SK-N-SH (cell line): ENCODE measurements at regions not wholly inside any gene's neighbourhood (a gene's known extent, or its start where the extent isn't known, plus 50 kb on each side); places are given as distances from the start of the nearest gene placed in this dataset.

Source experiments
- CTCF ChIA-PET: fragments of 300-600, 350-600 bp; formaldehyde crosslinking; extraction: SDS; loops from one replicate; lab custom pipeline; 2021; lab: Yijun Ruan, JAX
- POLR2A ChIA-PET: fragments of 350-600 bp; sonication (Branson Sonifier 250); formaldehyde crosslinking; extraction: SDS; loops from one replicate; lab custom pipeline; 2020; ENCODE audit warnings: antibody characterized with exemption, inconsistent platforms; lab: Yijun Ruan, JAX
- DNase-seq: peaks from one replicate; pipeline ENCODE4 v3.0.0; 2012
- H2AFZ ChIP-seq: fragments of 200-600 bp; sonication (generic); 2 replicates; pipeline ENCODE4 v1.8.1; 2016; ENCODE audit warnings: antibody characterized with exemption, mild to moderate bottlenecking, low read depth
- H3F3A ChIP-seq: fragments of 200-600 bp; sonication (generic); replicated peaks from 2 replicates; pipeline ENCODE3; 2016; ENCODE audit warnings: antibody characterized with exemption, mild to moderate bottlenecking; ENCODE audit not compliant: insufficient read depth
- H3K27ac ChIP-seq, 2 experiments: fragments of 200-500 bp in 1 of 2; fragments of 200-600 bp in 1 of 2; sonication (Bioruptor generic) in 1 of 2; sonication (generic), shearing (Covaris generic) in 1 of 2; 2 replicates each; pipeline versions ENCODE4 v1.5.1 to v1.6.1; 2014 to 2016; ENCODE audit warnings: low read depth in 2 of 2, inconsistent platforms in 1 of 2, low read length in 1 of 2, mild to moderate bottlenecking in 1 of 2, mixed read lengths in 1 of 2
- H3K27me3 ChIP-seq: fragments of 200-600 bp; sonication (generic), shearing (Covaris generic); 2 replicates; pipeline ENCODE4 v1.6.1; 2016; ENCODE audit warnings: mixed run types; ENCODE audit not compliant: insufficient read depth
- H3K36me3 ChIP-seq, 2 experiments: fragments of 200-500 bp in 1 of 2; fragments of 200-600 bp in 1 of 2; sonication (Bioruptor generic) in 1 of 2; sonication (generic) in 1 of 2; replicated peaks in 1 of 2; 2 replicates each; pipeline versions ENCODE3 to v1.5.1; 2014 to 2016; ENCODE audit warnings: low read length in 1 of 2, mild to moderate bottlenecking in 1 of 2; ENCODE audit not compliant: insufficient read depth in 2 of 2, control insufficient read depth in 1 of 2
- H3K4me1 ChIP-seq, 2 experiments: fragments of 200-500 bp in 1 of 2; fragments of 200-600 bp in 1 of 2; sonication (Bioruptor generic) in 1 of 2; sonication (generic), shearing (Covaris generic) in 1 of 2; 2 replicates each; pipeline versions ENCODE4 v1.5.1 to v1.6.1; 2014 to 2016; ENCODE audit warnings: low read depth in 1 of 2, low read length in 1 of 2, mixed run types in 1 of 2; ENCODE audit not compliant: insufficient read depth in 2 of 2, control insufficient read depth in 1 of 2
- H3K4me2 ChIP-seq: fragments of 200-600 bp; sonication (generic), shearing (Covaris generic); 2 replicates; pipeline ENCODE4 v1.6.1; 2017; ENCODE audit warnings: mixed run types
- H3K4me3 ChIP-seq, 2 experiments: fragments of 200-500 bp in 1 of 2; fragments of 200-600 bp in 1 of 2; sonication (Bioruptor generic) in 1 of 2; sonication (generic), shearing (Covaris generic) in 1 of 2; 2 replicates each; pipeline versions ENCODE4 v1.5.1 to v1.8.1; 2014 to 2016; ENCODE audit warnings: low read depth in 2 of 2, inconsistent platforms in 1 of 2, low read length in 1 of 2, mild to moderate bottlenecking in 1 of 2, mixed read lengths in 1 of 2, moderate library complexity in 1 of 2
- H3K79me2 ChIP-seq: fragments of 200-600 bp; sonication (generic); 2 replicates; pipeline ENCODE4 v1.8.1; 2017; ENCODE audit warnings: mild to moderate bottlenecking; ENCODE audit not compliant: insufficient read depth
- H3K9ac ChIP-seq: fragments of 200-600 bp; sonication (generic); 2 replicates; pipeline ENCODE4 v1.6.1; 2017; ENCODE audit warnings: mixed run types
- H3K9me2 ChIP-seq: fragments of 200-600 bp; sonication (generic); 2 replicates; pipeline ENCODE4 v1.6.1; 2017; ENCODE audit warnings: mixed run types
- H3K9me3 ChIP-seq: fragments of 200-600 bp; sonication (generic); 2 replicates; pipeline ENCODE4 v1.6.1; 2017; ENCODE audit warnings: mixed run types, mild to moderate bottlenecking, moderate library complexity
- H4K20me1 ChIP-seq: fragments of 200-600 bp; sonication (generic); 2 replicates; pipeline ENCODE4 v1.6.1; 2017; ENCODE audit warnings: mild to moderate bottlenecking, mixed run types; ENCODE audit not compliant: insufficient read depth
- CHD2 ChIP-seq: fragments of 150-350 bp; IDR thresholded peaks from 2 replicates; pipeline ENCODE4 v1.6.1; 2018; ENCODE audit warnings: low read length; ENCODE audit not compliant: partially characterized antibody
- EP300 ChIP-seq, 2 experiments: IDR thresholded peaks; 2 replicates each; pipeline versions ENCODE4 v1.4.0 to v1.6.1; 2012; ENCODE audit warnings: borderline replicate concordance in 1 of 2, low read depth in 1 of 2, low read length in 1 of 2
- EZH2phosphoT487 ChIP-seq: fragments of 200-600 bp; sonication (generic); IDR thresholded peaks from 2 replicates; pipeline ENCODE4 v1.6.1; 2017; ENCODE audit warnings: low read depth, mixed run types, mild to moderate bottlenecking, antibody characterized with exemption, moderate library complexity, borderline replicate concordance
- FOXJ3 ChIP-seq: sonication (generic); formaldehyde crosslinking; IDR thresholded peaks from 2 replicates; pipeline ENCODE4 v1.5.1; 2020; ENCODE audit warnings: mild to moderate bottlenecking, missing genetic modification reagents
- GABPA ChIP-seq: IDR thresholded peaks from 2 replicates; pipeline ENCODE4 v1.4.0; 2012; ENCODE audit warnings: low read depth, mild to moderate bottlenecking
- GATA2 ChIP-seq: sonication (generic); formaldehyde crosslinking; IDR thresholded peaks from 2 replicates; pipeline ENCODE4 v1.5.0; 2020; ENCODE audit warnings: mild to moderate bottlenecking, missing genetic modification reagents
- IRF3 ChIP-seq: fragments of 150-350 bp; IDR thresholded peaks from 2 replicates; pipeline ENCODE4 v1.6.1; 2016; ENCODE audit warnings: mild to moderate bottlenecking, low read depth, low read length
- MAX ChIP-seq: IDR thresholded peaks from 2 replicates; pipeline ENCODE4 v1.4.0; 2012; ENCODE audit warnings: low read depth
- MEF2A ChIP-seq: IDR thresholded peaks from 2 replicates; pipeline ENCODE4 v1.4.0; 2012; ENCODE audit warnings: low read depth, borderline replicate concordance
- MXI1 ChIP-seq: IDR thresholded peaks from 2 replicates; pipeline ENCODE4 v1.6.1; 2012; ENCODE audit warnings: mild to moderate bottlenecking, low read depth, low read length, improper control_type of control experiment
- NRF1 ChIP-seq: IDR thresholded peaks from 2 replicates; pipeline ENCODE4 v1.6.1; 2012; ENCODE audit warnings: low read depth, mild to moderate bottlenecking, low read length
- POLR2AphosphoS5 ChIP-seq: IDR thresholded peaks from 2 replicates; pipeline ENCODE4 v1.6.1; 2012; ENCODE audit warnings: low read depth, low read length
- RFX5 ChIP-seq: IDR thresholded peaks from 2 replicates; pipeline ENCODE4 v1.6.1; 2012; ENCODE audit warnings: mild to moderate bottlenecking, improper control_type of control experiment, low read length
- SIN3A ChIP-seq: IDR thresholded peaks from 2 replicates; pipeline ENCODE4 v1.6.1; 2012; ENCODE audit warnings: low read depth, mild to moderate bottlenecking, low read length, moderate library complexity, borderline replicate concordance
- SMC3 ChIP-seq: IDR thresholded peaks from 2 replicates; pipeline ENCODE4 v1.6.1; 2012; ENCODE audit warnings: low read depth, low read length, improper control_type of control experiment
- TAF1 ChIP-seq: IDR thresholded peaks from 2 replicates; pipeline ENCODE4 v1.6.1; 2012; ENCODE audit warnings: low read depth, mild to moderate bottlenecking, low read length, moderate library complexity, borderline replicate concordance
- USF1 ChIP-seq: IDR thresholded peaks from 2 replicates; pipeline ENCODE4 v1.4.0; 2012; ENCODE audit warnings: low read depth, borderline replicate concordance
- USF2 ChIP-seq: fragments of 150-350 bp; IDR thresholded peaks from 2 replicates; pipeline ENCODE4 v1.6.1; 2017; ENCODE audit warnings: antibody characterized with exemption, low read length, low read depth, borderline replicate concordance
- WGBS: methylation state at CpG from one replicate; pipeline ENCODE4 v1.1.6; 2017; ENCODE audit warnings: low lambda C conversion rate; 5-methylcytosine and 5-hydroxymethylcytosine counted together
- TF ChIP-seq, protein P1 (sequence below): IDR thresholded peaks from 2 replicates; pipeline ENCODE4 v1.6.1; 2012; ENCODE audit warnings: mild to moderate bottlenecking, low read depth, low read length, moderate library complexity
- TF ChIP-seq, protein P2 (sequence below): fragments of 200-600 bp; sonication (generic); IDR thresholded peaks from 2 replicates; pipeline ENCODE4 v1.6.1; 2017; ENCODE audit warnings: antibody characterized with exemption, mild to moderate bottlenecking, moderate library complexity

DNA sequence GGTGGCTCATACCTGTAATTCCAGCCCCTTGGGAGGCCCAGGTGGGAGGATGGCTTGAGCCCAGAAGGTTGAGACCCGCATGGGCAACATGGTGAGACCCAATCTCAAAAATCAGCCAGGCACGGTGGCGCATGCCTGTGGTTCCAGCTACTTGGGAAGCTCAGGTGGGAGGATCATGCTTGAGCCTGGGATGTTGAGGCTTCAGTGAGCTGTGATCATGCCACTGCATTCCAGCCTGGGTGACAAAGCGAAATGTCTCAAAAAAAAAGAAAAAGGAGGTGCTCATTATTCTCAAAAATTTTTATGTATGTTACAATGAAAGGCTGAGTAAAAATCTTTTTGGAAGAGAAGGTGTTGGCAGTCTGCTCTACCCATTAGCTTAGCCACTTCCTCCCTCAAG is 106.8 kb downstream of the TSN start:
- ChIA-PET CTCF (no interaction called here), POLR2A (no interaction called here)
- no peak overlapping the region for H2AFZ ChIP-seq
- H3K27ac ChIP-seq, result no peak overlapping the region
- WGBS, result 26% methylated on average over 4 of the region's 4 CpGs
- no peaks in the 10 kb centered on the region for H3K36me3 ChIP-seq
- TF ChIP-seq TAF1 (no peak), MEF2A (no peak), EP300 (IDR thresholded peaks at IDR 0.05; ENCODE audit: borderline replicate concordance in 1 of 2, low read depth in 1 of 2, low read length in 1 of 2) (no peak), RFX5 (no peak), GATA2 (CRISPR knock-in tag) (no peak), USF2 (no peak), CHD2 (no peak), GABPA (no peak), SMC3 (no peak), MXI1 (no peak), EZH2phosphoT487 (no peak), FOXJ3 (no peak), NRF1 (no peak), IRF3 (no peak), USF1 (no peak), POLR2AphosphoS5 (no peak), SIN3A (no peak), MAX (no peak)
- TF ChIP-seq, protein P1, sequence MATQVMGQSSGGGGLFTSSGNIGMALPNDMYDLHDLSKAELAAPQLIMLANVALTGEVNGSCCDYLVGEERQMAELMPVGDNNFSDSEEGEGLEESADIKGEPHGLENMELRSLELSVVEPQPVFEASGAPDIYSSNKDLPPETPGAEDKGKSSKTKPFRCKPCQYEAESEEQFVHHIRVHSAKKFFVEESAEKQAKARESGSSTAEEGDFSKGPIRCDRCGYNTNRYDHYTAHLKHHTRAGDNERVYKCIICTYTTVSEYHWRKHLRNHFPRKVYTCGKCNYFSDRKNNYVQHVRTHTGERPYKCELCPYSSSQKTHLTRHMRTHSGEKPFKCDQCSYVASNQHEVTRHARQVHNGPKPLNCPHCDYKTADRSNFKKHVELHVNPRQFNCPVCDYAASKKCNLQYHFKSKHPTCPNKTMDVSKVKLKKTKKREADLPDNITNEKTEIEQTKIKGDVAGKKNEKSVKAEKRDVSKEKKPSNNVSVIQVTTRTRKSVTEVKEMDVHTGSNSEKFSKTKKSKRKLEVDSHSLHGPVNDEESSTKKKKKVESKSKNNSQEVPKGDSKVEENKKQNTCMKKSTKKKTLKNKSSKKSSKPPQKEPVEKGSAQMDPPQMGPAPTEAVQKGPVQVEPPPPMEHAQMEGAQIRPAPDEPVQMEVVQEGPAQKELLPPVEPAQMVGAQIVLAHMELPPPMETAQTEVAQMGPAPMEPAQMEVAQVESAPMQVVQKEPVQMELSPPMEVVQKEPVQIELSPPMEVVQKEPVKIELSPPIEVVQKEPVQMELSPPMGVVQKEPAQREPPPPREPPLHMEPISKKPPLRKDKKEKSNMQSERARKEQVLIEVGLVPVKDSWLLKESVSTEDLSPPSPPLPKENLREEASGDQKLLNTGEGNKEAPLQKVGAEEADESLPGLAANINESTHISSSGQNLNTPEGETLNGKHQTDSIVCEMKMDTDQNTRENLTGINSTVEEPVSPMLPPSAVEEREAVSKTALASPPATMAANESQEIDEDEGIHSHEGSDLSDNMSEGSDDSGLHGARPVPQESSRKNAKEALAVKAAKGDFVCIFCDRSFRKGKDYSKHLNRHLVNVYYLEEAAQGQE, result no peak
- TF ChIP-seq, protein P2, sequence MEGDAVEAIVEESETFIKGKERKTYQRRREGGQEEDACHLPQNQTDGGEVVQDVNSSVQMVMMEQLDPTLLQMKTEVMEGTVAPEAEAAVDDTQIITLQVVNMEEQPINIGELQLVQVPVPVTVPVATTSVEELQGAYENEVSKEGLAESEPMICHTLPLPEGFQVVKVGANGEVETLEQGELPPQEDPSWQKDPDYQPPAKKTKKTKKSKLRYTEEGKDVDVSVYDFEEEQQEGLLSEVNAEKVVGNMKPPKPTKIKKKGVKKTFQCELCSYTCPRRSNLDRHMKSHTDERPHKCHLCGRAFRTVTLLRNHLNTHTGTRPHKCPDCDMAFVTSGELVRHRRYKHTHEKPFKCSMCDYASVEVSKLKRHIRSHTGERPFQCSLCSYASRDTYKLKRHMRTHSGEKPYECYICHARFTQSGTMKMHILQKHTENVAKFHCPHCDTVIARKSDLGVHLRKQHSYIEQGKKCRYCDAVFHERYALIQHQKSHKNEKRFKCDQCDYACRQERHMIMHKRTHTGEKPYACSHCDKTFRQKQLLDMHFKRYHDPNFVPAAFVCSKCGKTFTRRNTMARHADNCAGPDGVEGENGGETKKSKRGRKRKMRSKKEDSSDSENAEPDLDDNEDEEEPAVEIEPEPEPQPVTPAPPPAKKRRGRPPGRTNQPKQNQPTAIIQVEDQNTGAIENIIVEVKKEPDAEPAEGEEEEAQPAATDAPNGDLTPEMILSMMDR, result no peak
- no peaks in the 10 kb centered on the region for H4K20me1 ChIP-seq
- no peaks in the 10 kb centered on the region for H3K79me2 ChIP-seq
- H3F3A ChIP-seq, result no peaks in the 10 kb centered on the region
- H3K9ac ChIP-seq, result no peak overlapping the region
- no peak for DNase-seq
- no peaks in the 10 kb centered on the region for H3K9me3 ChIP-seq
- H3K9me2 ChIP-seq, result no peaks in the 10 kb centered on the region
- no peaks in the 10 kb centered on the region for H3K27me3 ChIP-seq
- H3K4me2 ChIP-seq, result no peak overlapping the region
- H3K4me1 ChIP-seq, result no peaks in the 10 kb centered on the region
- H3K4me3 ChIP-seq, result no peak overlapping the region
